SK-N-SH (cell line): ENCODE measurements at regions not wholly inside any gene's neighbourhood (a gene's known extent, or its start where the extent isn't known, plus 50 kb on each side); places are given as distances from the start of the nearest gene placed in this dataset.
"Not testable (repeated sequence)": the region's sequence is repeated elsewhere in the genome, so short reads cannot be mapped to it uniquely, and the experiment has no call there.

ENCODE experiments used
- CTCF ChIP-seq: fragments of 200-600 bp; sonication (generic); IDR thresholded peaks from 2 replicates; pipeline ENCODE4 v1.6.1; 2017; ENCODE audit warnings: antibody characterized with exemption, mild to moderate bottlenecking, moderate library complexity
- NFIC ChIP-seq: IDR thresholded peaks from 2 replicates; pipeline ENCODE4 v1.4.0; 2012; ENCODE audit warnings: borderline replicate concordance
- POLR2AphosphoS5 ChIP-seq: IDR thresholded peaks from 2 replicates; pipeline ENCODE4 v1.6.1; 2012; ENCODE audit warnings: low read depth, low read length
- RAD21 ChIP-seq: IDR thresholded peaks from 2 replicates; pipeline ENCODE4 v1.6.1; 2012; ENCODE audit warnings: mild to moderate bottlenecking, low read length
- RFX5 ChIP-seq: IDR thresholded peaks from 2 replicates; pipeline ENCODE4 v1.6.1; 2012; ENCODE audit warnings: mild to moderate bottlenecking, improper control_type of control experiment, low read length

GRCh38 chr20:30586178-30586577, 671.3 kb upstream of the DEFB115 start:
- TF ChIP-seq NFIC, CTCF, POLR2AphosphoS5, RFX5, RAD21: not testable (repeated sequence)
